A172 (cell line): ENCODE measurements at regions not wholly inside any gene's neighbourhood (a gene's known extent, or its start where the extent isn't known, plus 50 kb on each side); places are given as distances from the start of the nearest gene placed in this dataset.
"Not testable (repeated sequence)": the region's sequence is repeated elsewhere in the genome, so short reads cannot be mapped to it uniquely, and the experiment has no call there.

Experiments
- DNase-seq: peaks from one replicate; pipeline ENCODE4 v3.0.0-alpha.2; 2015; ENCODE audit warnings: low spot score

DNA sequence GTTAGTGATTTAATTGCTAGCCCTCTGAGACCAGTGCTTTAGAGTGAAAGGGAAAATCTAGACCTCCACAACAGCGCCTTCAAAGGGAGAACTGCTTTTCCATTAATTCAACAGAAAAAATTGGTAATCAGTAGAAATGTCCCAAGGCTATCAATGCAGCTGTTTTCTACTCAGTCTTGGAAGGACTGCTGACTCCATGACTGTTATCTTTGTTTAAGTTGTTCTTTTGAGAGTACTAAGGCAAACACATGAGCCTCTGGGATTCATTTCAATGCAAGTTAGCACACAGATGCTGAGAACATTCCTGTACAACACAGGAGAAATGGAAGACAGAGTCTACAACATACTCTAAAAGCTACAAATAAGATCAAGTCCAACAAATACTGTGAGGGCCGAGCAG, 301.7 kb upstream of the PTCHD4 start:
- DNase-seq, result no peak

DNA sequence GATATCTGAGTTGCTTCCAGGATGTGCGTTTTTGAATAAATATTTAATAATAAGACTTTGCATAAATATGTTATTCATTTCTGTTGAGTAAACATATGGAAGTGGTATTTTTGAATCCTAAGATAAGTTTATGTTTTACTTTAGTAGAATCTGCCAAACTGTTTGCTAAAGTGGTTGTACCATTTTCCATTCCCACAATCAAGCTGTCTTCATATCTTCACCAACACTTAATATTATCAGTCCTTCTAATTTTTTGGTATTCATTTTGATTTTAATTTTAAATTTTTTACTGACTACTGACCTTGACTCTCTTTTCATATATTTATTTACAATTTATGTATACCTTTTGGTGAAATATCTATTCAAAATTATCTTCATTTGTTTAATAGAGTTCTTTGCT, 293.9 kb upstream of the PTCHD4 start:
- DNase-seq, result no peak

DNA sequence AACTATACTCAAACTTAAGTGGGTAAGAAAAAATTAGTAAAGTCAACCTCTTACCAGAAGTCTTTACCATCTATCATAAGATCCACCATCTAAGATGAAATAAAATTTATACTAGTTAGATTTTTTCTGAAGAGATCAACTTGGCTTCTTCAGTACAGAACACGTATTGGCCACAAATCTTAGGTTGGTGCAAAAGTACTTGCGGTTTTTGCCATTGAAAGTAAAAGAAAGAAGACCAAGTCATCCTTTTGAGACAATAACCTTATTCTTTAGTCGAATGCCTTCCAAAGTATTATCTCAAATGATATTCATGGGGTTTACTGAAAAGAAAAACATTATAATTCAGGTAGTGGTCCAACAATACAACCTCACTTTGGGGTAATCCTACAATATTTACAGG, 292.6 kb upstream of the PTCHD4 start:
- no peak for DNase-seq

DNA sequence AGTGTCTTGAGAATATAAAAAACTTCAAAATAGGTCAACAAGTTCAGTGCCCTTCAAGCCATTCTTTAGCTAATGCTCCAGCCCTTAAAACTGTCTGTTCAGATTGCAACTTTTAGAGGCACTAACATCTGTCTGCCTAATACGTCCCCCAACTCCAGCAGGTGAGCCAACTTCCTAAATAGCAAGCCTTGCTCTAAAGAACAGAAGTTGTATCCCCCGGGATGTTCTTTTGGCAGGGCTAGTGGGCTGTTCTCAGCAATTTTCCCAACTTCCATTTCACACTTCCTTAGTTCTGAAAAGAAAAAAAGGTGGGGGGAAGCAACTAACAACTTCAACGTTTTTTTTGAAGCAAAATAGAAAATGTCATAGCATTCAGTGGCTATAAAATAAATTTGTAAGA, 290.0 kb upstream of the PTCHD4 start:
- DNase-seq, result no peak

DNA sequence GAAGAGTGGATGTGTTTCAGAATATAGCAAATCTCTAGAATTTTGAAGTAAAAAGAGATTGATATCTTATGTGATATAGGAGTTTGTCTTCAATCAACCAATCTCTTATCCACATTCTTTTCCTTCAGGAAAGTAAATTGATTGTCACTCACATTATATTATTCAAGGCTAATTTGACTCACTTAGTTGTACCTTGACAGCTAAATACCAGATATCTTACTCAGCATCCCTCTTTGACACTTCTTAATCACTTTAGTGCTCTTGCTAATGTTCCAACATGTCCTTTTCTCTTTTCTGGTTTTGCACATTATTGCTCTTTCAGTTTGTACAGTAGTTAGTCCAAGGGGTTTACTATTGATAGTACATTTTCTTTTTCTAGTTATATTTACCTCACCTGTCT, 286.9 kb upstream of the PTCHD4 start:
- no peak for DNase-seq

DNA sequence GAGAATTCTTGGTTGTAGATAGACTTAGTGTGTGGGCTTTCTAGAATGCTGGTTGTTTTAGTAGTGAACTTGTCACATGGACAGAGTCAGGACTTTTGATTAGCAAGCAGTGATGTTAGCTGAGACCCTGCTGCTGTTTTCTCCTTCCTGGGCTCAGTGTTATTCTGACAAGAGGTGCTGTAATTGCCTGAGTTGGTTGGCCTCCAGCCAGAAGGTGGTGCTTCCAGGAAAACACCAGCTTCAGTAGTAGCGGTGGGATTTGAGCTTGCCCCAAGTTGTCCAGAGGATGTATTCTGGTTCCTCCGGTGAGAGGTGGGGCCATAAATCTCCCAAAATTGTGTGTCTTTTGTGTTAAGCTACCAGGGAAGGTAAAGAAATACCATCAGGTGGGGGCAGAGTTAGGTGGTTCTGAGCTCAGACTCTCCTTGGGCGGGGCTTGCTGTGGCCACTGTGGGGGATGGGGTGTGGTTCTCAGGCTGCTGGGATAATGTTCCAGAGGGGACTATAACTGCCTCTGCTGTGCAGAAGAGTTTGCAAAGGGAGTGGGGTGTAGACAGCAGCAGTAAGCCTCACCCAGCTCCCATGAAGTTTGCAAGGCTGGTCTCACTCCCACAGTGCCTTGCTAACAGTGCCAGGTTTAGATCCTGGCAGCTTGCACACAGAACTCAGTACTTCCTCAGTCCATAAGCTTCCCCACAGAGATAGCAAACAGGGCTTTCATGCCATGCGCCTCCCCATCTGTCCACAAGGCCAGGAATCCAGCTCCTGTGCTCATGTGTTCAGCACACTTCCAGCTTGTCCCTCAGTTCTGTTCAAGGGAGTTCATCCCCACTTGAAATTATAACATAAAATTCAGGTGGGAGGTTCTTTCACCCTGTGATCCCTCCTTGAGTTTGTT, 278.4 kb upstream of the PTCHD4 start:
- DNase-seq, result no peak

DNA sequence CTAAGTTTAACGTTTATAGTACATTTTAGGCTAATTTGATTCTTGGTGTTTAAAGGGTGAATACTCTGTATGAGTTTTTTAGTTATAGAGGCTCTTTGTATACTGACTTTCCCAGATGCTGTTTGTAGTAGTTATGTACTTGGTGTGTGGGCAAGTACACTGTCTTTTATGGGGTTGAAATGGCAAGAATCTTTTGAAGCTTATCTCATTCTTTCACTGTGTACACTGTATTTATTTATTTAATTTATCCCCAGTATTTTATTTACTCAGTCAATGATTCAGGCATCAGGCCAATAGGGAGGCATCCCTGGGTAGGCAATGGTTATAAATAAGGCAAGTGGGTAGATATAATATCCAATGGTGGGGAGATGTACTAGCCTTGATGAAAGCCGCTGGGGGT, 277.0 kb upstream of the PTCHD4 start:
- no peak for DNase-seq

DNA sequence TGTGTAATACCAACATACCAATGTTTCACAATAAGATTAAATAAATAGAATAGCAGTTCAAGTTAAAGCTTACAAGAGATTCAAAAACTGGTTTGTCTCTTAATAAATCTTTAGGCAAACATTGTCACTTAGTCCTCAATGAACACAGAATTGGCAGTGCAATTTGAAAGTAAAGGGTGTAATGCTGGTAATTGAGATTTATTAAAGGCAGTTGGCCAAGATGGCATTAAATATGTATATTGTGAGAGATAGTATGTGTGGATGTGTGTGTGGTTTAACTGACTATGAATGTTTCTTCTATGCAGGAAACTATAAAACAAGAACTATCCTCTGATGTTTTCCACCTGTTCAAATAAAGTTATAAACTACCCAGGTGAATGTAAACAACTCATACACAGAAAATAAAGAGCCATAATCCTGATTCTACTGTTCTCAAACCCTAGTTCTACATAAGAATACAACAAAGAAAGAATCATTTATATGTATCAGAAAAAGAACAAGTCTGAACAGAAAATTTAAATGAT, 267.9 kb upstream of the PTCHD4 start:
- DNase-seq, result no peak

DNA sequence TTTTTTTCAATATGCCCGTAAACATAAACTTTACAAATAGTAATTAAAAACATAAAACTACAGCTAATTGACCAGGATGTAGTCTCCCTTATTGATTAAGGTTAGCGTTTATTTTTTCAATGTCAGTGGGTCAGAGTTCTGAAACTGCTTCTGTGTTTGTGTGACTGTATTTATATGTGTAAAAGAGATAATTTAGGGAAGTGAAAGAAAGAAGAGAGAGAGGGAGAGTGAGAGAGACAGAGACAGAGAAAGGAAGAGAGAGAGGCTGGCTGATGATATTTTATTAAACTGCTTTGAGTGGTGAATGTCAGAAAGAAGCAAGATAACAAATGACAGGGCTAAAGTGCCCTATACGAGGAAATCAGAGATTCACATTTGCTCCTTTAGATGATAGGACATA, 266.1 kb upstream of the PTCHD4 start:
- no peak for DNase-seq

DNA sequence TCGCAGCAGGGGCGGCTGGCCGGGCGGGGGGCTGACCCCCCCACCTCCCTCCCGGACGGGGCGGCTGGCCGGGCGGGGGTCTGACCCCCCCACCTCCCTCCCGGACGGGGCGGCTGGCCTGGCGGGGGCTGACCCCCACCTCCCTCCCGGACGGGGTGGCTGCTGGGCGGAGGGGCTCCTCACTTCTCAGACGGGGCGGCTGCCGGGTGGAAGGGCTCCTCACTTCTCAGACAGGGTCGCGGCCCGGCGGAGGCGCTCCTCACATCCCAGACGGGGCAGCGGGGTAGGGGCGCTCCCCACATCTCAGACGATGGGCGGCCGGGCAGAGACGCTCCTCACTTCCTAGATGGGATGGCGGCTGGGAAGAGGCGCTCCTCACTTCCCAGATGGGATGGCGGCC, 260.2 kb upstream of the PTCHD4 start:
- not testable (repeated sequence) for DNase-seq

DNA sequence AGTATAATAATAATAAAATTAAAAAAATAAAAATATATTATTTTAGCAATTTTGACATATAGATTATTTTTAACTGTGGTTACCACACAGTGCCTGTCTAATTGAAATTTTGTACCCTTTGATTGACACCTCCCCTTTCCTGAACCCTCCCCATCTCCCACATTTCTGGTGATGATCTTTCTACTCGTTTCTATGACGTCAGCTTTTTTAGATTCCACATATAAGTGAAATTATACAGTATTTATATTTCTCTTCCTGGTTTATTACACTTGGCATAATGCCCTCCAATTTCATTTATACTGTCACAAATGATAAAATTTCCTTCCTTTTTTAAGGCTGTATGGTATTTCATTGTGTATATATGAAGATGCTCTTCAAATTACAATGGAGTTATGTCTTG, 258.1 kb upstream of the PTCHD4 start:
- no peak for DNase-seq

DNA sequence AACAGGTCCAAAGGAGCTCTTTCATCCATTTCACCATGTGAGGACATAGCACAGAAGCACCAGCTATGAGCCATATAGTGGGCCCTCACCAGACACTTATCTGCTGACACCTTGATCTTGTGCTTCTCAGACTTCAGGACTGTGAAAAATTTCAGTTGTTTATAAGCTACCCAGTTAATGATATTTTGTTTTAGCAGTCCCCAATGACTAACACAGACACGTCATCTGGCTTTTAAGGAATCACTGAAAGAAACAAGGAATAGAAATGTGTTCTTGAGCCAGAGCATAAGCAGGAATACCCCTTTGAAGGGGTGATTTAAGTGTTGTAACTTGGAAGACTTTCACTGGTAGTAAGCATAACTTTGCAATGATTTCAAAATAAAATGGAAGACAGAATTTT, 214.7 kb upstream of the PTCHD4 start:
- DNase-seq, result no peak

DNA sequence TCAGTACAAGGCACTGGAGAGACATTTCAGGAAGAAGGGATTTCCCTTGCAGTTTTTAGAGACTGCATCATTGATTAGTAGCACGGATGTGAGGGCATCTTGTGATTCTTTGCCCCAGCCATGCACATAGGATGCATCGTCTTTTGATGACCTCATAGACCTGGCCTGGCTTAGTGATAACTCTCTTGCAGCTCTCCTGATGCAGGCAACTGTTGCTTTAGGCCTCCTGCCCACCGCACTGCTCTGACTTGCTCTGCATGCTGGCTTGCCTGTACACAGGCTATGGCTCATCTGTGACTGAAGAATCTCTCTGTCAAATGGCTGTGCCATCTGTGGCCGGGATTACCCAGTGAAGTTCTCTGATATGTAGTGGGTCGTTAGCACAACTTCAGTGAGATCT, 207.7 kb upstream of the PTCHD4 start:
- no peak for DNase-seq

DNA sequence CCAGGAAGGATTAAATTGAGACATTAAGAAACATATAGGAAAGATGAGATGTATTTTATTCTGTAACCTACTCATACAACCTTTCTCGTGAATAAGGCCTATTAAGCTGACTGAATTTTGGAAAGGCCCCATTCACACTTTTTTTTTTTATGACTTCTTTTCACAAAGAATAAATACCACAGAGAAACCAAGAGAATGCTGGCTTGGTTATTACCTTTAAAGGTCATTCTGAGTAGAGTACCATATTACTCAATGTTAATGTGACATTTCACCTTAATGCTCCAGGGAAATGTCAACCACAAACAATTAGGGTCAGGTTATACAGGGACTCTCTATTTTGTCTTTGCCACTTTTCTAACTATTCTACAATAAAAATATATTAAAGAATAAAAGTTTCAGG, 204.9 kb upstream of the PTCHD4 start:
- no peak for DNase-seq

DNA sequence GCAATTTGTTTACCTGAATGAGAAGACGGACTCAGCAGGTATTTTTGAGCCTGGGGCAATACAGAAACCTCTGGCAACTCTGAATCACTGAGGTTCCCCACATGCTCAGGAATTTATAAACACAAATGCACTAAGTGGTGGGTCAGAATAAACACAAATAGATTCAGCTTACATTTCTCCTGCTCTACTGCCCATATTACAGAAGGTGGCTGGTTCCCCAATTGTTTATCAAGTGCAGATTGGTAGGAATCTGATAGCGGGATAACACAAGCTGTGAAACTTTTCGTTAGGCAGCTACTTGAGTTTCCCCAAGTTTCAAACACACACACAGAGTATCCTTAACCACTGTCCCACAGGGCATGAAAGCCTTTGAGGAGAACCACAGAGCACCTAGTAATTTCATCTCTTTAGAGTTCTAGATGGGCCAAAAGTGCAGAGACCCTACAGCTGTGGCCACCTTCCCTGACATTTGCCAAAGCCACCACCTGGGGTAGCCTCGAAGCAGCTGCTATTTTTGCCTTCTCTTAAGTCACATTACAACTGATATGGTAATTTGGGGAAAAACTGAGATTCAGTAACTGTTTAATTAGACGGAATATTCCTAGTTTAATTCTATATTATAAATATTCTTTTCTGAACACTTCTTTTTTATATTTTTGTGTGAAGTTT, 204.2 kb upstream of the PTCHD4 start:
- no peak for DNase-seq

DNA sequence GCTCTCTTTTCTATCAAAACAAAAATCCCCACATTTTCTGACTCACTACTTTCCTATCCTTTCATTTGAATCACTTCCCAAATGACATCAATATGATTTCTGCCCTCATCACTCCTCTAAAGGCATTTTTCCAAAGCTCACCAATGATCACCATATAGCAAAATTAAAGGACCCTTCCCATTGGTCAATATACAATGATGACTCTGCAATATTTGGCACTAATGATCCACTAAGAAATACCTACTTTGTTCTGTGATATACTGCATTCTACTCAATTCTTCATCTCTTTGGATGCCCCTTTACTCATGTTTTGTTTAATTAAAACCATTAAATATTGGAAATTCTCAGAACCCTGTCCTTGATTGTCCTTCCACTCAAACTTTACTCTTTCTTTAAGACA, 200.3 kb upstream of the PTCHD4 start:
- DNase-seq, result no peak

DNA sequence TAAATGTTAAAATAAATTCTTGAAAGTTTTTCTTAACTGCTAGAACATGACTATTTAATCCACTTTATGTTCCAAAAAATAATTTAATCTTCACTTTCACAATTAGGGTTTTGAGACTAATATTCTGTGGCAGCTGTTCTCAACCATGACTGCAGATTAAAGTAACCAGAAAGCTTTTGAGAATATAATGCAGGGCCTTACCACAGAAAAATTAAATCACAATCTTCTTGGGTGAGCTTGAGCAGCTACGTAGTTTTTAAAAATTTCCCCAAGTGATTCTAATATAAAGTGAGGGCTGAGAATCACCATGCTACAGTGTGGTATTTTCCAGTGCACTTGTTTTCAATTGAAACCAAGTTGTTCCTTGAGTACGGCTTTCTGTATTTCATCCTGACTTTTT, 196.6 kb upstream of the PTCHD4 start:
- no peak for DNase-seq

DNA sequence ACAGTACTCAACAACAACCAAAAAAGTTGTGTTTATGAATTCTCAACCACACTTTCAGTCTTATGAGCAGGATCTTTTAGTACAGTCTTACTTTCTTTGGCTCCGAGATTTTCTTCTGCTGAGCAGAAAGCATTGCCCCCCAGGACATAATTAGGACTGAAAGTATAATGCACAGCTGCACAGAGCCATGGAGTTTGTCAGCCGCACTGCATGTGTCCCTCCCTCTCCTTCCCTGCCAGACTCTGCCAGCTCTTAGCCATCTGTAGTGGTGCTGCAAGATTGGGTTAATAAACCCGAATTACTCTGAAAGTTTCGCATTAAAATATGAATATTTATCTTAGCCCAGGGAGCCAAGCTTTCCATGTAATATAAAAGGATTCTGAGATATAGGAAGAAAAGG, 179.6 kb upstream of the PTCHD4 start:
- no peak for DNase-seq

DNA sequence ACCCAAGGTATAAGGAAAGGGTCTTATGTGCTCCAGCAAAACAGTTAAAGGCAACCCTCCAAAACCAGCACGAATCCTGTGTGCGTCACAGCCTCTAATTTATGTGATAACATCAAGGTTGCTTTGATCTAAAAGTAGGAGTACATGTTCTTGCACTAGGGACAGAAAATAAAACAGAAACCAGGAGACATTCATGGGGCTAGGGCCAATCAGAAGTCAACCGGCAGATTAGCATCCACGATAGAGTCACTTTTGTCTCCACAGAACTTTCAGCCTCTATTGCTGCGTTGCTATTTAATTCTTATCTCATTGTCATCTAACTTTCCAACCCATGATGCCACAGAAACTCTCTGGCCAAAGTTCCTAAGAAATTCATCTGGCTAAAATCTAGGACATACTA, 178.8 kb upstream of the PTCHD4 start:
- DNase-seq, result no peak

DNA sequence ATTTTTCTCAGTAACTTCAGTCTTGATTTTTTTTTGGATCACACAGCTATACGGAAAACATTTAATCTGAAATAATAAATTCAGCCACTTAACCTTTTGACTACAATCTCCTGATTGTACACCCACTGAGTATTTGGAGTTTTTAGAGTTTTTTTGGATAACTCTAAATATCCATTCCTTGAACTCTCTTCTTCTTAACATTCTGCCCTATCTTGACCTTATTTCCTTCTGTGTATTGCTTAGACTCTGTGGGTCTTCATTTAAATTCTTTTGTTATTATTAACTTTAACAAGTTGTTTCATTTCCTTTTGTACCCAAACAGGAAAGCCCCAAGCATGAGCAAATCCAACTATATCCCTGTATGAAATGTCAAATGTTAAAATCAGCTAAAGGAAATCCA, 170.2 kb upstream of the PTCHD4 start:
- no peak for DNase-seq

DNA sequence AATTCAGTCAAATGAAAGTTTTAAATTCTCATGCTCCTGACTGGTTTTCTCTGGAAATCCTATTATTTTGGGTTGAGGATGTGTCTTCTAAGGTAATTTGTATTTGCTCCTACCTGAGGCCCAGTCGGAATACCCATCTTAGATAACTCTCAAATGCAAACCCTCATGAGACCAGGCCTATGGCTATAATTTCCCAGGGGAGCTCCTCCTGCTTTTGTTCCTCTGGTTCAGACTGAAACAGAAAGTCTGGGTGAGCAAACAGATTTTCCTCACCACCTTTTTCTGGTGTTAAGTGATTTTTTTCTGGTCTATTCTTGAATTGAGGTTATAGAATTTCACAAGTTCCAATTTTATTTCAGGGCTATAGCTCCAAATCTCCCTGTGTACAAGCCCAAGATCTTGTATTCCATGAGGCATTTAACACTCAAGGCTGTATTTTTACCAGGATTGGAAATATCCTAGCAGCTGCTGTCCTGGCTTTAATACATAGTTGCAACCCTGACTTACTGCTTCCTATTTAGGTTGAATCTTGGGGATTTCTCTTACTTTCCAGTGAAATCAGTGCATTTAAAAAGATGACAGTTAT, 169.1 kb upstream of the PTCHD4 start:
- DNase-seq, result no peak

DNA sequence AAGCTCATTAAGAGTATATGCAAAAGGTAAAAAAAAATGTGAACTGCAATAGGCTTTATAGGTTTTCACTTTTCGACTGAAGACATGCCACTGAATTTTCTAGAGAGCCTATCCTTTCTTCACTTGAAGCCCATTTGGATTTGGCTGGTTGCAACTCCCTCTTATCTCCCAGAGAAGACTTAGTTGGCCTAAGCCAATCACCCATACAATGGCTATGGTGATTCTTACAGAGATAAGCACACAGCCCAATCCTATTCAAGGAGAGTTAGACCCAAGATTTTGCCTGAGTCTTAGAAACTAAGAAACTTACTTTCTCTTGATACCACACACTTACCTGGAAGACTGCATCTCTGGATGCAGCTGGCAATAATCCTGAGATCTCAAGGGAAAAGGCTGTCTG, 167.3 kb upstream of the PTCHD4 start:
- no peak for DNase-seq

DNA sequence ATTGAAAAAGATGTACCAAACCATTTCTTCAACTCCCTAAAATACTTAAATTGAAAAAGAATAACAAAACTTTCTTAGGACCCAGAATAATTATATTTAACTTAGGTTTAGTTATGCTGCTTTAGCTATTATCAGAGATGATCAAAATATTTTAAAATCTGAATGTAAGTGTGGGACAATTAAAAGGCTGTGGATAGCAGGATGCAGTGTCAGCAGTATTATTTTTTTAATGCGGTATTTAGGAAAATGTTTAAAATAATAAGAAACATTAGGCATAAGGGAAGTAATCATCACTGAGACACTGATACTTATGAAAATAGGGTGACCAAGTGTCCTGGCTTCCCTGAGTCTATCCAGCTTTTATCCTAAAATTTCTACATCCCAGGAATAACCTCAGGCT, 161.5 kb upstream of the PTCHD4 start:
- no peak for DNase-seq
